ENCODE measurements at regions not wholly inside any gene's neighbourhood (a gene's known extent, or its start where the extent isn't known, plus 50 kb on each side); places are given as distances from the start of the nearest gene placed in this dataset.

DNA sequence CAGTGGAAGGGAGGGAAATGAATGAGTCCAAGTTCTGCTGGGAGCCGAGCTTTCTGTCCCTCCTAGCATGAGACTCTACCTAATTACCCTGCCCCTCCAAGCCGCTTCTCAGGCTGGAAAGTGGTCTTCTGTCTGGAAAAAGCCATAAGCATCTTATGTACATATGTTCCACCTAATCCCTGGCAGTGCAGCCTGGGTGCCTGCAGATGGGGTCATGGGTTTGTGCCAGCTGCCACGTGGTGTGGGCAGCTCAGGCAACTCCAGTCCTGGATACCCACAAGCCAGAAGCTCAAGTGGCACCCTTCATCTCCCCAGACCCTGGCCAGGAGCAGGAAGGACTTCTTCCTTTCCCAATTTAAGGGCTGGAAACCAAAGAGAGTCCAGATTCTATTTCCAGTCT, 253.1 kb downstream of the LY86 start:
- Histone ChIP-seq H3K4me1 (peaks cover 0 to 30% (median 11%) of the 10 kb centered on the region in 3 donors), H3K27ac (no peak overlapping the region), H3K4me3 (no peak overlapping the region), H3K36me3 (no peaks in the 10 kb centered on the region), H3K27me3 (peaks cover 0 to 6% (median 0%) of the 10 kb centered on the region in 4 donors), H3K9me3 (peaks cover 0 to 8% (median 3%) of the 10 kb centered on the region in 3 donors)
- intact Hi-C loops (cut with DNase I), result no loop called here
- TF ChIP-seq, protein P1, sequence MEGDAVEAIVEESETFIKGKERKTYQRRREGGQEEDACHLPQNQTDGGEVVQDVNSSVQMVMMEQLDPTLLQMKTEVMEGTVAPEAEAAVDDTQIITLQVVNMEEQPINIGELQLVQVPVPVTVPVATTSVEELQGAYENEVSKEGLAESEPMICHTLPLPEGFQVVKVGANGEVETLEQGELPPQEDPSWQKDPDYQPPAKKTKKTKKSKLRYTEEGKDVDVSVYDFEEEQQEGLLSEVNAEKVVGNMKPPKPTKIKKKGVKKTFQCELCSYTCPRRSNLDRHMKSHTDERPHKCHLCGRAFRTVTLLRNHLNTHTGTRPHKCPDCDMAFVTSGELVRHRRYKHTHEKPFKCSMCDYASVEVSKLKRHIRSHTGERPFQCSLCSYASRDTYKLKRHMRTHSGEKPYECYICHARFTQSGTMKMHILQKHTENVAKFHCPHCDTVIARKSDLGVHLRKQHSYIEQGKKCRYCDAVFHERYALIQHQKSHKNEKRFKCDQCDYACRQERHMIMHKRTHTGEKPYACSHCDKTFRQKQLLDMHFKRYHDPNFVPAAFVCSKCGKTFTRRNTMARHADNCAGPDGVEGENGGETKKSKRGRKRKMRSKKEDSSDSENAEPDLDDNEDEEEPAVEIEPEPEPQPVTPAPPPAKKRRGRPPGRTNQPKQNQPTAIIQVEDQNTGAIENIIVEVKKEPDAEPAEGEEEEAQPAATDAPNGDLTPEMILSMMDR (IDR thresholded peaks at IDR 0.05), result no peak
- TF ChIP-seq POLR2A (IDR thresholded peaks at IDR 0.05), result no peak
- 62 to 75% methylated on average over 3 of the region's 3 CpGs for WGBS, 2 donors
- DNase-seq, result no peak

DNA sequence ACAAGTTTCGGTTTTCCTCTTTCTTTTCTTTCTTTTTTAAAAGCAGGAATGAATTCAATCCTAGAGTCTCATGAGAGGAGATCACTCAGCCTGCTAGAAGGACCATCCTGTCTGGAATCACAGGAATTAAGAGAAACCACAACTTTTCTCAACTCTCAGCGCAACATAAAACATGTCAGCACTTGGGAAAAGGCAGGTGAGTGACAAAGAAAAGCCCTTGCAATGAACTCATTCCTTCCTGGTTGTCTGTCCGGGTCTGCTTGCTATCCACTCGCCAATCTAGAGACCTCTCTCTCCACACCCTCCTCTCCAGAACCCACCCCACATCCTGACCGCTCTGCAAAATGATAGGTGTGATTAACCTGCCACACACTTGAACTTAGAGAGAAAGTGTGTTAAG, 253.8 kb downstream of the LY86 start:
- Histone ChIP-seq H3K27me3 (peaks cover 0 to 6% (median 0%) of the 10 kb centered on the region in 4 donors), H3K9me3 (peaks cover 0 to 8% (median 3%) of the 10 kb centered on the region in 3 donors), H3K4me1 (peaks cover 0 to 30% (median 11%) of the 10 kb centered on the region in 3 donors), H3K36me3 (no peaks in the 10 kb centered on the region), H3K4me3 (no peak overlapping the region), H3K27ac (no peak overlapping the region)
- TF ChIP-seq, protein P1 (IDR thresholded peaks at IDR 0.05), result no peak
- no peak for TF ChIP-seq POLR2A (IDR thresholded peaks at IDR 0.05)
- intact Hi-C loops (cut with DNase I), result no loop called here
- no peak for DNase-seq
- 39 to 62% methylated on average over 5 of the region's 5 CpGs for WGBS, 2 donors

DNA sequence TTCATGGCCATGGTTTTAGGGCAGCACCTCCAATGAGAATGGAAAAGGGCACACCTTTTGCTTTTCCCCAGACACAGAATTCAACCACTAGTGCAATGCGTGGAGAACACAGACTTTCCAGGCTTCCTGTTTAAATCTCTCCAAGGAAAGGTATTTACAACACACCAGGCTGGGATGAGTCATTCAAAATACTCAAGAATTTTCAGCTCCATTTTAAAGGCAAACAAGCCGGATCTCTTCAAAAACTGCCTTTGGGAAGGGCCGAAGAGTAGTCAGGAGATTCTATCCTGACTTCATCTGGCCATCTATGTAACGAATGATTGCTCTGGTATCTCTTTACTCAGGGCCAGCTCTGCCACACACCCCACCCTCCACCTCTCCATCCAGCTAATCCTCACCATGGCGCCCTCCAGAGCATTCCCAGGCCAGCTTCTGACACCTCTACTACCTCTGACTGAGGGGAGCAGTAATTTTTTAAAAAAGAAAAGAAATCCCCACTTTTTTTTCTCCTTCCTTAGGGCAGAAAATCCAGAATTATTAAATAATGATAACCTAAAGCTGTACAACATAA, 254.6 kb downstream of the LY86 start:
- Histone ChIP-seq H3K27ac (peak overlapping the region in 1 of 4 donors; percentile 45), H3K9me3 (peaks cover 0 to 8% (median 3%) of the 10 kb centered on the region in 3 donors), H3K36me3 (no peaks in the 10 kb centered on the region), H3K27me3 (peaks cover 0 to 6% (median 0%) of the 10 kb centered on the region in 4 donors), H3K4me3 (no peak overlapping the region), H3K4me1 (peaks cover 0 to 30% (median 11%) of the 10 kb centered on the region in 3 donors)
- no peak for TF ChIP-seq POLR2A (IDR thresholded peaks at IDR 0.05)
- TF ChIP-seq, protein P1 (IDR thresholded peaks at IDR 0.05), result no peak
- WGBS, 2 donors, result 41 to 52% methylated on average over 5 of the region's 5 CpGs
- intact Hi-C loops (cut with DNase I), result no loop called here
- no peak for DNase-seq

DNA sequence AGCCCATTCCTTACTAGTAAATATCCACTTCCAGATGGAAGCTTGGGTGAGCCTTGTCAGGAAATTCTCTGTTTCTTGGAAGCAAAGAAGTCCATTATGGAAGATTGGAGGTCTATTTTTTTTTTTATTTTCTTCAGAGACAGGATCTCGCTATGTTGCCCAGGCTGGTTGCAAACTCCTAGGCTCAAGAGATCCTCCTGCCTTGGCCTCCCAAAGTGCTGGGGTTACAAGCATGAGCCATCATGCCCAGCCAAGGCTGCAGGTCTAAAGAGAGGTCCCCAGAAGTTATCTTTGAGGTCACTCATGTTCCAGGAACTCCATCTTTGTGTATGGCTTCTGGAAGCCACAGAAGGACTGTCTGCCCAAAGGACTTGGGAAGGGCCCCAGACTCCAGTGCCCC, 255.3 kb downstream of the LY86 start:
- 57 to 92% methylated on average over 1 of the region's 1 CpG for WGBS, 2 donors
- peaks cover 0 to 30% (median 11%) of the 10 kb centered on the region in 3 donors for H3K4me1 ChIP-seq
- intact Hi-C loops (cut with DNase I), result no loop called here
- no peak overlapping the region for H3K27ac ChIP-seq
- peaks cover 0 to 8% (median 3%) of the 10 kb centered on the region in 3 donors for H3K9me3 ChIP-seq
- no peaks in the 10 kb centered on the region for H3K36me3 ChIP-seq
- no peak for DNase-seq
- H3K4me3 ChIP-seq, result no peak overlapping the region
- H3K27me3 ChIP-seq, result peaks cover 0 to 6% (median 0%) of the 10 kb centered on the region in 4 donors
- TF ChIP-seq POLR2A (IDR thresholded peaks at IDR 0.05), result no peak
- TF ChIP-seq, protein P1 (IDR thresholded peaks at IDR 0.05), result no peak

DNA sequence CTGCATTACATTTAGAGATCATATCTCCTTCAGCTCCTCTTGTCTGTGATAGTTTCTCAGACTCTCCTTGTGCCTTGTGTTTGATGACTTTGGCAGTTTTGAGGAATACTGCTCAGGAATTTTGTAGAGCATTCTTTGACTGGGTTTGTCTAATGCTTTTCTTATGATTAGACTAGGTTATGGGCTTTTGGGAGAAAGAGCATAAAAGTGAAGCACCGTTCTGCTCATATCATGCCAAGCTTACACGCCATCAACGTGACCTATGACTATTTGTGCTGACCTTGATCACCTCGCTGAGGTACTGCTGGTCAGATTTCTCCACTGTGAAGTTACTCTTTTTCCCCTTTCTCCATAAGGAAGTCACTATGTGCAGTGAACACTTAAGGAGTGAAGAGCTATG, 256.0 kb downstream of the LY86 start:
- Histone ChIP-seq H3K36me3 (no peaks in the 10 kb centered on the region), H3K27me3 (peaks cover 0 to 6% (median 0%) of the 10 kb centered on the region in 4 donors), H3K9me3 (peaks cover 0 to 8% (median 3%) of the 10 kb centered on the region in 3 donors), H3K4me3 (no peak overlapping the region), H3K27ac (no peak overlapping the region), H3K4me1 (peaks cover 0 to 30% (median 11%) of the 10 kb centered on the region in 3 donors)
- no peak for TF ChIP-seq POLR2A (IDR thresholded peaks at IDR 0.05)
- TF ChIP-seq, protein P1 (IDR thresholded peaks at IDR 0.05), result no peak
- 81 to 89% methylated on average over 4 of the region's 4 CpGs for WGBS, 2 donors
- intact Hi-C loops (cut with DNase I), result no loop called here
- no peak for DNase-seq

All from esophagus squamous epithelium (tissue), 5 donors.